SK-N-SH (cell line): ENCODE measurements at regions not wholly inside any gene's neighbourhood (a gene's known extent, or its start where the extent isn't known, plus 50 kb on each side); places are given as distances from the start of the nearest gene placed in this dataset.

ENCODE experiments used
- CTCF ChIA-PET: fragments of 300-600, 350-600 bp; formaldehyde crosslinking; extraction: SDS; loops from one replicate; lab custom pipeline; 2021; lab: Yijun Ruan, JAX
- POLR2A ChIA-PET: fragments of 350-600 bp; sonication (Branson Sonifier 250); formaldehyde crosslinking; extraction: SDS; loops from one replicate; lab custom pipeline; 2020; ENCODE audit warnings: antibody characterized with exemption, inconsistent platforms; lab: Yijun Ruan, JAX
- DNase-seq: peaks from one replicate; pipeline ENCODE4 v3.0.0; 2012
- H2AFZ ChIP-seq: fragments of 200-600 bp; sonication (generic); 2 replicates; pipeline ENCODE4 v1.8.1; 2016; ENCODE audit warnings: antibody characterized with exemption, mild to moderate bottlenecking, low read depth
- H3F3A ChIP-seq: fragments of 200-600 bp; sonication (generic); replicated peaks from 2 replicates; pipeline ENCODE3; 2016; ENCODE audit warnings: antibody characterized with exemption, mild to moderate bottlenecking; ENCODE audit not compliant: insufficient read depth
- H3K27ac ChIP-seq, 2 experiments: fragments of 200-500 bp in 1 of 2; fragments of 200-600 bp in 1 of 2; sonication (Bioruptor generic) in 1 of 2; sonication (generic), shearing (Covaris generic) in 1 of 2; 2 replicates each; pipeline versions ENCODE4 v1.5.1 to v1.6.1; 2014 to 2016; ENCODE audit warnings: low read depth in 2 of 2, inconsistent platforms in 1 of 2, low read length in 1 of 2, mild to moderate bottlenecking in 1 of 2, mixed read lengths in 1 of 2
- H3K27me3 ChIP-seq: fragments of 200-600 bp; sonication (generic), shearing (Covaris generic); 2 replicates; pipeline ENCODE4 v1.6.1; 2016; ENCODE audit warnings: mixed run types; ENCODE audit not compliant: insufficient read depth
- H3K36me3 ChIP-seq, 2 experiments: fragments of 200-500 bp in 1 of 2; fragments of 200-600 bp in 1 of 2; sonication (Bioruptor generic) in 1 of 2; sonication (generic) in 1 of 2; replicated peaks in 1 of 2; 2 replicates each; pipeline versions ENCODE3 to v1.5.1; 2014 to 2016; ENCODE audit warnings: low read length in 1 of 2, mild to moderate bottlenecking in 1 of 2; ENCODE audit not compliant: insufficient read depth in 2 of 2, control insufficient read depth in 1 of 2
- H3K4me1 ChIP-seq, 2 experiments: fragments of 200-500 bp in 1 of 2; fragments of 200-600 bp in 1 of 2; sonication (Bioruptor generic) in 1 of 2; sonication (generic), shearing (Covaris generic) in 1 of 2; 2 replicates each; pipeline versions ENCODE4 v1.5.1 to v1.6.1; 2014 to 2016; ENCODE audit warnings: low read depth in 1 of 2, low read length in 1 of 2, mixed run types in 1 of 2; ENCODE audit not compliant: insufficient read depth in 2 of 2, control insufficient read depth in 1 of 2
- H3K4me2 ChIP-seq: fragments of 200-600 bp; sonication (generic), shearing (Covaris generic); 2 replicates; pipeline ENCODE4 v1.6.1; 2017; ENCODE audit warnings: mixed run types
- H3K4me3 ChIP-seq, 2 experiments: fragments of 200-500 bp in 1 of 2; fragments of 200-600 bp in 1 of 2; sonication (Bioruptor generic) in 1 of 2; sonication (generic), shearing (Covaris generic) in 1 of 2; 2 replicates each; pipeline versions ENCODE4 v1.5.1 to v1.8.1; 2014 to 2016; ENCODE audit warnings: low read depth in 2 of 2, inconsistent platforms in 1 of 2, low read length in 1 of 2, mild to moderate bottlenecking in 1 of 2, mixed read lengths in 1 of 2, moderate library complexity in 1 of 2
- H3K79me2 ChIP-seq: fragments of 200-600 bp; sonication (generic); 2 replicates; pipeline ENCODE4 v1.8.1; 2017; ENCODE audit warnings: mild to moderate bottlenecking; ENCODE audit not compliant: insufficient read depth
- H3K9ac ChIP-seq: fragments of 200-600 bp; sonication (generic); 2 replicates; pipeline ENCODE4 v1.6.1; 2017; ENCODE audit warnings: mixed run types
- H3K9me2 ChIP-seq: fragments of 200-600 bp; sonication (generic); 2 replicates; pipeline ENCODE4 v1.6.1; 2017; ENCODE audit warnings: mixed run types
- H3K9me3 ChIP-seq: fragments of 200-600 bp; sonication (generic); 2 replicates; pipeline ENCODE4 v1.6.1; 2017; ENCODE audit warnings: mixed run types, mild to moderate bottlenecking, moderate library complexity
- H4K20me1 ChIP-seq: fragments of 200-600 bp; sonication (generic); 2 replicates; pipeline ENCODE4 v1.6.1; 2017; ENCODE audit warnings: mild to moderate bottlenecking, mixed run types; ENCODE audit not compliant: insufficient read depth
- CHD2 ChIP-seq: fragments of 150-350 bp; IDR thresholded peaks from 2 replicates; pipeline ENCODE4 v1.6.1; 2018; ENCODE audit warnings: low read length; ENCODE audit not compliant: partially characterized antibody
- CTCF ChIP-seq: fragments of 200-600 bp; sonication (generic); IDR thresholded peaks from 2 replicates; pipeline ENCODE4 v1.6.1; 2017; ENCODE audit warnings: antibody characterized with exemption, mild to moderate bottlenecking, moderate library complexity
- EP300 ChIP-seq, 2 experiments: IDR thresholded peaks; 2 replicates each; pipeline versions ENCODE4 v1.4.0 to v1.6.1; 2012; ENCODE audit warnings: borderline replicate concordance in 1 of 2, low read depth in 1 of 2, low read length in 1 of 2
- MEF2A ChIP-seq: IDR thresholded peaks from 2 replicates; pipeline ENCODE4 v1.4.0; 2012; ENCODE audit warnings: low read depth, borderline replicate concordance
- MXI1 ChIP-seq: IDR thresholded peaks from 2 replicates; pipeline ENCODE4 v1.6.1; 2012; ENCODE audit warnings: mild to moderate bottlenecking, low read depth, low read length, improper control_type of control experiment
- POLR2AphosphoS5 ChIP-seq: IDR thresholded peaks from 2 replicates; pipeline ENCODE4 v1.6.1; 2012; ENCODE audit warnings: low read depth, low read length
- RAD21 ChIP-seq: IDR thresholded peaks from 2 replicates; pipeline ENCODE4 v1.6.1; 2012; ENCODE audit warnings: mild to moderate bottlenecking, low read length
- RCOR1 ChIP-seq: fragments of 150-350 bp; IDR thresholded peaks from 2 replicates; pipeline ENCODE4 v1.6.1; 2017; ENCODE audit warnings: antibody characterized with exemption, low read length
- RXRA ChIP-seq: IDR thresholded peaks from 2 replicates; pipeline ENCODE4 v1.4.0; 2012; ENCODE audit warnings: low read depth, mild to moderate bottlenecking, borderline replicate concordance
- SIN3A ChIP-seq: IDR thresholded peaks from 2 replicates; pipeline ENCODE4 v1.6.1; 2012; ENCODE audit warnings: low read depth, mild to moderate bottlenecking, low read length, moderate library complexity, borderline replicate concordance
- SMC3 ChIP-seq: IDR thresholded peaks from 2 replicates; pipeline ENCODE4 v1.6.1; 2012; ENCODE audit warnings: low read depth, low read length, improper control_type of control experiment
- TCF12 ChIP-seq: IDR thresholded peaks from 2 replicates; pipeline ENCODE4 v1.4.0; 2012
- YY1 ChIP-seq: IDR thresholded peaks from 2 replicates; pipeline ENCODE4 v1.4.0; 2012; ENCODE audit warnings: low read depth, mild to moderate bottlenecking
- ZBTB33 ChIP-seq: IDR thresholded peaks from 2 replicates; pipeline ENCODE4 v1.4.0; 2012; ENCODE audit warnings: low read depth, borderline replicate concordance
- WGBS: methylation state at CpG from one replicate; pipeline ENCODE4 v1.1.6; 2017; ENCODE audit warnings: low lambda C conversion rate; 5-methylcytosine and 5-hydroxymethylcytosine counted together
- TF ChIP-seq, protein P1 (sequence below): fragments of 150-350 bp; IDR thresholded peaks from 2 replicates; pipeline ENCODE4 v1.6.1; 2016; ENCODE audit warnings: mild to moderate bottlenecking, low read depth, low read length

DNA sequence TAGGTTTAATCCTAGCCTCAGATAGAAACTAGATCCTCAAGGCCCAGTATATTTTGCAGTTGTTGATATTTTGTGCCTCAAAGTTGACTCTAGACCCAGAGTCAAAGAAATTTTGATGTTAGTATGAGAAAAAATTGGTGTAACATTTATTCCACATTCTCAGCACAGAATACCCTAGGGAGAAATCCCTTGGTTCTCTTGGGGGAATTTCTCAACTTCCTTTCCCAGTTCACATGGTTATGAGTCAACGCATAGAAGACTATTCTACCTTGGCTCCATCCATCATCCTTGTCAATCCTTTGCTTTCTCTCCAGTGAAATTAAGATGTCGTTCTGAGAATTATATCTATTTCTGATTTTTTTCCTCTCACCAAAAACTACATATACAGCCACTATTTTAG is 145.3 kb downstream of the POSTN start (continued):
- TF ChIP-seq EP300 (IDR thresholded peaks at IDR 0.05; ENCODE audit: borderline replicate concordance in 1 of 2, low read depth in 1 of 2, low read length in 1 of 2), result no peak
- TF ChIP-seq CTCF, result no peak
- TF ChIP-seq RAD21, result no peak
- no peak for TF ChIP-seq TCF12
- TF ChIP-seq CHD2, result no peak
- no peak for TF ChIP-seq YY1
- TF ChIP-seq SIN3A, result no peak

DNA sequence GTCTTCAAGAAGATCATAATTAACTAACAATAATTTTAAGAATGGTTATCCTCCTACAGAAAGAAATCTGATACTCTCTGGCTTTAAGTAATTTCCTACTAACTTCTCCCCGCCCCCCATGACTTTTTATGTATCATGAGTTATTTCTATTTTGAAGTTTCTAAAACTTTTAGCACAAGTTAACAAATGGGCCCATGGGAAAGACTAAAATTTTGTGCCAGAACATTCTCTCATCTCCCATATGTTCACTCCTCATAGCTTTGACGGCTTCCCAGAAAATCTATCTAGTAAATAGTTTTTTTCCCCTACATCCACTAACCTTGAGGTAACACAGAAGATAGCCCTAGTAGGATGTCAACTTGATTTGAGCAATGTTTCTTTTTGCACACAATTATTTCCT is 148.3 kb downstream of the POSTN start:
- CTCF ChIA-PET, result no interaction called here
- H3K4me1 ChIP-seq, result 0 out of 4 replicates have a peak, but pooled peaks cover 0 to 4% of the 10 kb centered on the region in 2 experiments
- no peak overlapping the region for H3K4me2 ChIP-seq
- no peak overlapping the region for H3K9ac ChIP-seq
- DNase-seq, result no peak
- H3K4me3 ChIP-seq, result no peak overlapping the region
- H3K36me3 ChIP-seq, result no peaks in the 10 kb centered on the region
- no peak overlapping the region for H3K27ac ChIP-seq
- H4K20me1 ChIP-seq, result no peaks in the 10 kb centered on the region
- TF ChIP-seq MEF2A (no peak), MXI1 (no peak), ZBTB33 (no peak), RCOR1 (no peak), RXRA (no peak), SMC3 (no peak), POLR2AphosphoS5 (no peak)
- TF ChIP-seq, protein P1, sequence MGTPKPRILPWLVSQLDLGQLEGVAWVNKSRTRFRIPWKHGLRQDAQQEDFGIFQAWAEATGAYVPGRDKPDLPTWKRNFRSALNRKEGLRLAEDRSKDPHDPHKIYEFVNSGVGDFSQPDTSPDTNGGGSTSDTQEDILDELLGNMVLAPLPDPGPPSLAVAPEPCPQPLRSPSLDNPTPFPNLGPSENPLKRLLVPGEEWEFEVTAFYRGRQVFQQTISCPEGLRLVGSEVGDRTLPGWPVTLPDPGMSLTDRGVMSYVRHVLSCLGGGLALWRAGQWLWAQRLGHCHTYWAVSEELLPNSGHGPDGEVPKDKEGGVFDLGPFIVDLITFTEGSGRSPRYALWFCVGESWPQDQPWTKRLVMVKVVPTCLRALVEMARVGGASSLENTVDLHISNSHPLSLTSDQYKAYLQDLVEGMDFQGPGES, result no peak
- POLR2A ChIA-PET, result no interaction called here
- no peaks in the 10 kb centered on the region for H3K9me3 ChIP-seq
- no peaks in the 10 kb centered on the region for H3K27me3 ChIP-seq
- H3K79me2 ChIP-seq, result no peaks in the 10 kb centered on the region
- no peaks in the 10 kb centered on the region for H3K9me2 ChIP-seq
- 30% methylated on average over 2 of the region's 2 CpGs for WGBS
- H3F3A ChIP-seq, result peaks cover 20% of the 10 kb centered on the region
- H2AFZ ChIP-seq, result no peak overlapping the region
